ENCODE measurements at regions not wholly inside any gene's neighbourhood (a gene's known extent, or its start where the extent isn't known, plus 50 kb on each side); places are given as distances from the start of the nearest gene placed in this dataset.

DNA sequence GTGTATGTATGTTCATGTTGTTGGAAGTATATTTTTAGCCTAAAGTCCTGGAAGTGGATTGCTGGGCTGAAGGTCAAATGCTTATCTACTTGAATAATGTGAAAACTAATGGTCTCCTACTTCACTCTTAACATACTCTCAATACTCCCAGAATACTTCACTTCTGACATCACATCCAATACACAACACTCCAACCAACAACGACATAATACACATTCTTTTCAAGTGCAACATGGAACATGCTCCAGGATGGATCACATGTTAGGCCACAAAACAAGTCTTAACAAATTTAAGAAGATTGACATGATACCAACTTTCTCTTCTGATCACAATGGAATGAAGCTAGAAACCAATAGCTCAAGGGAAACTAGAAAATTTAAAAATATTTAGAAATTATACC lies 126.9 kb upstream of the ADCY1 start:
- H3K27ac Mint-ChIP-seq: no peak overlapping the region
- H3K4me1 Mint-ChIP-seq: no peaks in the 10 kb centered on the region
- no peaks in the 10 kb centered on the region for H3K9me3 Mint-ChIP-seq
- peaks cover 2% of the 10 kb centered on the region for H3K27me3 Mint-ChIP-seq
- DNase-seq (ENCODE audit: low spot score in 2 of 2) (no peak), ATAC-seq (ENCODE audit: low read depth) (no peak)
- H3K36me3 Mint-ChIP-seq: no peaks in the 10 kb centered on the region
- no peak overlapping the region for H3K4me3 Mint-ChIP-seq

DNA sequence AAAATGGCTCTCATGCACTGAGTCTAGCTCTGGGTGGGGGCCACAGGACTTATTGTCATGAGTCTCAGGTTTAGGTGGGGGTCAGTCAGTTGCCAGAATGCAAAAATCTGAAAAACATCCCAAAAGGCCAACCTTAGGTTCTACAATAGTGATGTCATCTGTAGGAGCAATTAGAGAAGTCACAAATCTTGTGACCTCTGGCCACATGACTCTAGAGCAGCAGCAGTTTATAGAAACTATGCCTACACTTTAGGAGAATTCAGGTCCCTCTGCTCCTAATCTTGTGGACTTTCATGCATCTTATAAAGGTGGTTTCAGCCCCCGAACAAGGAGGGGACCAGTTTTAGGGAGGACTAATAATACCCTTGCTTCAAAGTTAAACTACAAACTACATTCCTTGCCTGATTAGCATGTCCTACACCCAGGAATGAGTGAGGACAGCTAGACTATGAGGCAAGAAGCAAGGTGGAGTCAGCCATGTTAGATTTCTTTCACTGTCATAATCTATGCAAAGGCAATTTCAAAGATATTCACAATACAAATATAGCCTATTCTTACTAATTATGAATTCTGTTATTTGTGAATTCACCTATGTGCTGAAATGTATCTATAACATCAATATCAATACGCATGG lies 123.5 kb upstream of the ADCY1 start:
- no peaks in the 10 kb centered on the region for H3K9me3 Mint-ChIP-seq
- no peaks in the 10 kb centered on the region for H3K4me1 Mint-ChIP-seq
- DNase-seq (ENCODE audit: low spot score in 2 of 2) (no peak), ATAC-seq (ENCODE audit: low read depth) (no peak)
- no peak overlapping the region for H3K4me3 Mint-ChIP-seq
- H3K36me3 Mint-ChIP-seq: no peaks in the 10 kb centered on the region
- H3K27me3 Mint-ChIP-seq: peaks cover 10% of the 10 kb centered on the region
- H3K27ac Mint-ChIP-seq: no peak overlapping the region

GRCh38 chr7:45451342-45452035 lies 122.7 kb upstream of the ADCY1 start:
- Mint-ChIP-seq H3K27me3 (peaks cover 11% of the 10 kb centered on the region), H3K4me1 (no peaks in the 10 kb centered on the region), H3K36me3 (no peaks in the 10 kb centered on the region), H3K4me3 (no peak overlapping the region), H3K9me3 (no peaks in the 10 kb centered on the region), H3K27ac (no peak overlapping the region)
- no peak for ATAC-seq (ENCODE audit: low read depth)
- DNase-seq (ENCODE audit: low spot score in 2 of 2): no peak

- DNase-seq (ENCODE audit: low spot score in 2 of 2): no peak
- Mint-ChIP-seq H3K36me3 (no peaks in the 10 kb centered on the region), H3K27me3 (peaks cover 12% of the 10 kb centered on the region), H3K9me3 (no peaks in the 10 kb centered on the region), H3K27ac (no peak overlapping the region), H3K4me1 (no peaks in the 10 kb centered on the region), H3K4me3 (no peak overlapping the region)
- ATAC-seq (ENCODE audit: low read depth): no peak
Measured at GRCh38 chr7:45454771-45455170, 119.4 kb upstream of the ADCY1 start.

DNA sequence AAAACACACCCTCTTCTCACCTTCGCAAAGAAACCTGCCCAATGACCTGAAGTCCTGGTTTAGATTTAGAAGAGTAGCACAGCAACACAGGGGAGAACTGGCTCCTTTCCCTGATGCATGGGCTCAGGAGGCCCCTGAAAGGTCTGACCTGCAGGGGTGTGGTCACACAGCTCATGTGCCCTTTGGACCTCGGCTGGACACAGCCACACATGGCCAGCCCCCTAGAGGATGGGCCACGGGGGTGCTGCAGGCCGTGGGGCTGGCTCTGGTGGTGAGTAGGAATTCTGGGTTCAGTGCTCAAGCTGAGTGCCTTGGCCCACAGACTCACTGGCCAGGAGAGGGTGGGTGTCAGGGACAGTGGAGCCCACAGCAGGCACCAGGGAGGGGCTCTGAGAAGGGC lies 118.5 kb upstream of the ADCY1 start:
- Mint-ChIP-seq H3K27me3 (peaks cover 12% of the 10 kb centered on the region), H3K36me3 (no peaks in the 10 kb centered on the region), H3K9me3 (no peaks in the 10 kb centered on the region), H3K27ac (no peak overlapping the region), H3K4me3 (no peak overlapping the region), H3K4me1 (no peaks in the 10 kb centered on the region)
- no peak for ATAC-seq (ENCODE audit: low read depth)
- no peak for DNase-seq (ENCODE audit: low spot score in 2 of 2)

- DNase-seq (ENCODE audit: low spot score in 2 of 2) (no peak), ATAC-seq (ENCODE audit: low read depth) (no peak)
- H3K27ac Mint-ChIP-seq: no peak overlapping the region
- H3K4me1 Mint-ChIP-seq: no peaks in the 10 kb centered on the region
- H3K27me3 Mint-ChIP-seq: peaks cover 12% of the 10 kb centered on the region
- no peaks in the 10 kb centered on the region for H3K36me3 Mint-ChIP-seq
- no peak overlapping the region for H3K4me3 Mint-ChIP-seq
- no peaks in the 10 kb centered on the region for H3K9me3 Mint-ChIP-seq
Measured at GRCh38 chr7:45456105-45456504, 118.1 kb upstream of the ADCY1 start.

DNA sequence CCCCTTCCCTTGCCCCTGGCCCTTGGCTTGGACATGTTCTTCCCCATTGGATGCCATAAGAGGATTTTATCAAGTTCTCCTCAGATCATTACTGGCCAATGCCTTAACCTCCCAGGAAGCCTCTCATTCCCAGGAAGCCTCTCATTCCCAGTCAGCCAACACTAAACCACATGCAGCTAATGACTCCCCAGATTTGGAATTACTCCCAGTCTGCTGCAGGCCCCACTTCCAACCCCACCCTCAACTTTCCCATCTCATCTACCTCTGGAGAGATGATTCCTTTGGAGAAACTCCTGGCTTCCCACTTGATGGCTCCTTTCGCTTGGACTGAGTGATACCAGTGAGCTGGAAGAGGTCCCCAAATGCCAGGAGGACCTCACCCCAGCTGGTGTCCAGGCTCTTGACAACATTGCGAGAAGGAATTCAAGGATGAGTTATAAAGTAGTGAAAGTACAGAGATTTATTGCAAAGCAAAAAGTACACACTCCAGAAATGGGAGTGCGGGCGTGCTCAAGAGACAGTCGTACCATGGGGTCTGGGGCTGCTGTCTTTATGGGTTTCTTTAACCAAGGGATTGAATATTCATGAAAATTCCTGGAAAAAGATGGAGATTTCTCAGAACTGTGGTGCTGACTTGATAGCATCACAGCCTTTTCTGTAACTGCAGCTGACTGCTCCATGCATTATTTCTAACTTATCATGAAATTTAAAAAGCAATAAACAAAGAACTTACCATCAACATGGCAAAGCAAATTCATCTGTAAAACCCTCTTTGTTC lies 117.2 kb upstream of the ADCY1 start:
- no peak overlapping the region for H3K27ac Mint-ChIP-seq
- H3K4me3 Mint-ChIP-seq: no peak overlapping the region
- no peak for ATAC-seq (ENCODE audit: low read depth)
- peaks cover 10% of the 10 kb centered on the region for H3K27me3 Mint-ChIP-seq
- H3K36me3 Mint-ChIP-seq: no peaks in the 10 kb centered on the region
- DNase-seq (ENCODE audit: low spot score in 2 of 2): no peak
- H3K4me1 Mint-ChIP-seq: no peaks in the 10 kb centered on the region
- H3K9me3 Mint-ChIP-seq: no peaks in the 10 kb centered on the region

DNA sequence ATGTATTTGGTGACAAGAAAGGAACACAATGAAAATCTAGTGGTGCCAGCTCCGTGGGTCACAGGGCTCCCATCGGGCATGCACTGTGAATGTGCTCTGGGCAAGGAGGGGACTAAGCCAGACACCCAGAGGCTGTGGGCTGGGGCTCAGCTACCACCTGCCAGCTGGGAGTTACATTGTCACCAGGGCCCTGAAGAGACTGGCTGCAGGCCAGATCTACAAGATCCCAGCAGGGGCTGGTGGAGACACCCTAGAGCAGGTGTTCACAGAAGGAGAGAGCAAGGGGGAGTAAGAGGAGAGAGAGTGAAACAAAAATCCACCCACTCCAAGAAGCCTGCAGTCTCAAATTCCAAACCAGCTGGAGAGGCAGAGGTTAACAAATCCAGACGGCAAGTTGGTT lies 116.6 kb upstream of the ADCY1 start:
- Mint-ChIP-seq H3K4me1 (no peaks in the 10 kb centered on the region), H3K36me3 (no peaks in the 10 kb centered on the region), H3K27ac (no peak overlapping the region), H3K4me3 (no peak overlapping the region), H3K27me3 (peaks cover 10% of the 10 kb centered on the region), H3K9me3 (peaks cover 3% of the 10 kb centered on the region)
- ATAC-seq (ENCODE audit: low read depth) (no peak), DNase-seq (ENCODE audit: low spot score in 2 of 2) (no peak)

DNA sequence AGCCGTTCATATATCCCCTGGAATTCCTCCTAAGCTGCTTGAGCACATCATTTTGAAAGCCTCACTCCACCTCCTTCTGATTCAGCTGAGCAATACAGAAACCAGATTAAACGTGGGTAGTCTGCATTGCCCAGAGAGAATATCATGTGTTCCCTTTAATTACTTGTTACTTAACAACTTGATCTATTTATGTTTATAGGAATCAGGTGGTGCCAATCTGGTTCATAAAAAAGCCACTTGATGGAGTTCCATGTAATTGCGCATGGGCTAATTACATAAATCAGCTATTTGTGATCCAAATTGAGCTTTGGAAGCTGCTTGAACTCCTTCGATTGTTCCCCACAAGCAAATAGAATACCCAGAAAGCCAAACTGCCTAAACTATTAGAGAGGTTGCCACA lies 114.7 kb upstream of the ADCY1 start:
- H3K4me3 Mint-ChIP-seq: no peak overlapping the region
- no peak overlapping the region for H3K27ac Mint-ChIP-seq
- ATAC-seq (ENCODE audit: low read depth): no peak
- no peaks in the 10 kb centered on the region for H3K4me1 Mint-ChIP-seq
- no peak for DNase-seq (ENCODE audit: low spot score in 2 of 2)
- H3K36me3 Mint-ChIP-seq: no peaks in the 10 kb centered on the region
- peaks cover 8% of the 10 kb centered on the region for H3K27me3 Mint-ChIP-seq
- peaks cover 5% of the 10 kb centered on the region for H3K9me3 Mint-ChIP-seq

DNA sequence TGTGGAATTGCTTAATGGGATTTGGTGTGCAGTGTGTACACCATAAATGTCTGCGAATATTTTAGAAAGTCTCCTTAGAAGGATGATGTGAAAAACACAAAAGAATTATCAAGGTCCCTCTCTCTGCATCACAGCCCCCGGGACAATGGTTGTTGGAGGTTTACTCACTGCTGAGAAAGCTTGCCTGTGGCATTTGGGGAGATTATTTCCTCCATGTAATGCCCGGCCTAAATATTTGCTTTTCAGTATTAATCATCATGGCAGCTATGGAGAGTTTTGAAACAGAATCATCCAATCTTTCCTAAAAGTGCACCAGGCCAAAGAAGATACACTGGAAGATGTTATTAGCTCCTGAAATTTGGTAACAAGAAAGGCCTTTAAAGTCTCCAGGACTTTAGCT lies 113.8 kb upstream of the ADCY1 start:
- ATAC-seq (ENCODE audit: low read depth) (no peak), DNase-seq (ENCODE audit: low spot score in 2 of 2) (no peak)
- Mint-ChIP-seq H3K27me3 (peaks cover 4% of the 10 kb centered on the region), H3K4me1 (no peaks in the 10 kb centered on the region), H3K9me3 (peaks cover 5% of the 10 kb centered on the region), H3K27ac (no peak overlapping the region), H3K36me3 (no peaks in the 10 kb centered on the region), H3K4me3 (no peak overlapping the region)

DNA sequence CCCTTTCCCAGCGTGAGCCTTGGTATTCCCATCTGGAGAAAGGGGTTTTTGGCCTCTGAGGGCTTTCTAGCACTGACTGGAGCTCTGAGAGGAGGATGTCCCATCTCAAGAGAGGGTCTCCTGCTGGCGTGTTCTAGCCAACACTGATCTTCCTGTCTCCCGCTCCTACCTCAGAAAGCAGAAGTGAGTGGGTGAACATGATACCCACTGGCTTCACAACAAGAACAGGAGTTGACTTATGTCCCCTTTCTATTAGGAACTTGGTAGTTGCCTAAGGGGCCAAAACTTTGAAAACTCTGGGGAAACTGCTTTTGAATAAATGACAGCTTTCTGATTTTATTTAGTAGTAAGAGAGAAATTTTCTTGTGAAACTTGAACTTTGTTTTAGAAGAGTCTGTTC lies 113.1 kb upstream of the ADCY1 start:
- Mint-ChIP-seq H3K27ac (no peak overlapping the region), H3K36me3 (no peaks in the 10 kb centered on the region), H3K9me3 (peaks cover 5% of the 10 kb centered on the region), H3K4me3 (no peak overlapping the region), H3K27me3 (peaks cover 5% of the 10 kb centered on the region), H3K4me1 (no peaks in the 10 kb centered on the region)
- no peak for ATAC-seq (ENCODE audit: low read depth)
- no peak for DNase-seq (ENCODE audit: low spot score in 2 of 2)

DNA sequence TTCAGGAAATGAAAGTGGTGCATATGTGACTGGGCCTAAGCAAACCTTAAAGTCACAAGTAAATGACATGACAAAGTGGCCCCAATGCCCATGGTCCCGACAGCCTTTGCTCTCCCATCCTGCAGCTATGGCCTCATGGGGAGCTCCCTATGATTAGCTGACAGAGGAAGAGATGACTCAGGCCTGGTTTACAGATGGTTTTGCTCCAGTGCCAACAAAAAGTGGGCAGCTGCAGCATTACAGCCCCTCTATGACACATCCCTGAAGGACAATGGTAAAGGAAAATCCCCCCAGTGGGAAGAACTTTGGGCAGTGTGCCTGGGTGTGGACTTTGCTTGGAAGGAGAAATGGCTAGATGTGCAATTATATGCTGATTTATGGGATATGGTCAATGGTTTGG lies 105.1 kb upstream of the ADCY1 start:
- Mint-ChIP-seq H3K27me3 (peaks cover 12% of the 10 kb centered on the region), H3K4me3 (no peak overlapping the region), H3K36me3 (peaks cover 2% of the 10 kb centered on the region), H3K9me3 (peaks cover 3% of the 10 kb centered on the region), H3K27ac (no peak overlapping the region), H3K4me1 (no peaks in the 10 kb centered on the region)
- ATAC-seq (ENCODE audit: low read depth) (no peak), DNase-seq (ENCODE audit: low spot score in 2 of 2) (no peak)

- Mint-ChIP-seq H3K9me3 (peaks cover 3% of the 10 kb centered on the region), H3K4me3 (no peak overlapping the region), H3K4me1 (no peaks in the 10 kb centered on the region), H3K36me3 (peaks cover 2% of the 10 kb centered on the region), H3K27me3 (peaks cover 12% of the 10 kb centered on the region), H3K27ac (no peak overlapping the region)
- no peak for DNase-seq (ENCODE audit: low spot score in 2 of 2)
- no peak for ATAC-seq (ENCODE audit: low read depth)
Measured at GRCh38 chr7:45470031-45470430, 104.1 kb upstream of the ADCY1 start.

DNA sequence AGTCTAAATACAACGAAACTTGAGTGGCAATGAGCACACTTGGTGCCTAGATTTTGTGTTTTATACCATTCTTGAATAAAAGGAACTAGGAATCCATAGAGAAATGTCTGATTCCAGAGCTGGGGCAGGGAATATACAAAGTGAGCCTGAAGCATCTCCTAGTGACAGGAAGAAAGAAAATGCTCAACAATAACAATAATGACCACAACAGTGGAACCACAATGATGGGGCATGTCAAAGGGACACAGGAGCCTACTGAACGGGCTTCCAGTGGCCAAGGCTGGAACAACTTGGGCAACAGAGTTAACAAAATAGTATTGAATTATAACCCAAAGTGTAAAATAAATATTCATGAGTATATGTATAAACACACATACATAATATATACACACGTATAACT lies 94.4 kb upstream of the ADCY1 start:
- no peaks in the 10 kb centered on the region for H3K4me1 Mint-ChIP-seq
- H3K27me3 Mint-ChIP-seq: peaks cover 1% of the 10 kb centered on the region
- no peaks in the 10 kb centered on the region for H3K36me3 Mint-ChIP-seq
- H3K9me3 Mint-ChIP-seq: peaks cover 1% of the 10 kb centered on the region
- H3K4me3 Mint-ChIP-seq: no peak overlapping the region
- ATAC-seq (ENCODE audit: low read depth): no peak
- H3K27ac Mint-ChIP-seq: no peak overlapping the region
- DNase-seq (ENCODE audit: low spot score in 2 of 2): no peak
